ENCODE measurements at regions not wholly inside any gene's neighbourhood (a gene's known extent, or its start where the extent isn't known, plus 50 kb on each side); places are given as distances from the start of the nearest gene placed in this dataset.
A peak's percentile ranks its signal among the peaks of the same experiment; 100 is the strongest.
"Not testable (repeated sequence)": the region's sequence is repeated elsewhere in the genome, so short reads cannot be mapped to it uniquely, and the experiment has no call there.

DNA sequence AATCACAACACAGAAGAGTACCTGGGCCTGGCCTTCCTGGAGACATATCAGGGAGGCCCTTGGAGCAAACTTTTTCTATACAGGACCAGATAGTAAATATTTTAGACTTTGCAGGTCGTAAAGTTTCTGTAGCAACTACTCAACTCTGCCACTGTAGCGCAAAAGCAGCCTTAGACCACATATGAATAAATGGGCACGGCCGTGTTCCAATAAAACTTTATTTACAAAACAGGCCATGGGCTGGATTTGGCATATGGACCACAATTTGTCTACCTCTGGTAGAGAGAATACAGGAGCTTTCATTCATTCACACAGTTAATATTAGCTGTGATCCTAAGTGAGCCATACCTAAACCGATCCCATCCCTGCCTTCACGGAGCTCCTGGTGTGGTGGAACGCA lies 98.6 kb upstream of the CAB39 start:
- no peak overlapping the region for H3K27ac ChIP-seq (ENCODE audit: low read length)
- intact Hi-C loops (cut with micrococcal nuclease): loop anchor here (5.0 to 10.0 kb wide), 3 partner anchors 199 to 409 kb away; partner anchors contain the start of gene SP100
- ATAC-seq: no peak
- no peaks in the 10 kb centered on the region for H3K27me3 Mint-ChIP-seq (ENCODE audit: low read depth in 2 of 2)
- WGBS (ENCODE audit: insufficient coverage): 95% methylated on average over 7 of the region's 7 CpGs
- peaks cover 6% of the 10 kb centered on the region for H3K4me1 ChIP-seq (ENCODE audit: control insufficient read depth, insufficient read depth, low read length)
- DNase-seq: no peak
- TF ChIP-seq, protein P1, sequence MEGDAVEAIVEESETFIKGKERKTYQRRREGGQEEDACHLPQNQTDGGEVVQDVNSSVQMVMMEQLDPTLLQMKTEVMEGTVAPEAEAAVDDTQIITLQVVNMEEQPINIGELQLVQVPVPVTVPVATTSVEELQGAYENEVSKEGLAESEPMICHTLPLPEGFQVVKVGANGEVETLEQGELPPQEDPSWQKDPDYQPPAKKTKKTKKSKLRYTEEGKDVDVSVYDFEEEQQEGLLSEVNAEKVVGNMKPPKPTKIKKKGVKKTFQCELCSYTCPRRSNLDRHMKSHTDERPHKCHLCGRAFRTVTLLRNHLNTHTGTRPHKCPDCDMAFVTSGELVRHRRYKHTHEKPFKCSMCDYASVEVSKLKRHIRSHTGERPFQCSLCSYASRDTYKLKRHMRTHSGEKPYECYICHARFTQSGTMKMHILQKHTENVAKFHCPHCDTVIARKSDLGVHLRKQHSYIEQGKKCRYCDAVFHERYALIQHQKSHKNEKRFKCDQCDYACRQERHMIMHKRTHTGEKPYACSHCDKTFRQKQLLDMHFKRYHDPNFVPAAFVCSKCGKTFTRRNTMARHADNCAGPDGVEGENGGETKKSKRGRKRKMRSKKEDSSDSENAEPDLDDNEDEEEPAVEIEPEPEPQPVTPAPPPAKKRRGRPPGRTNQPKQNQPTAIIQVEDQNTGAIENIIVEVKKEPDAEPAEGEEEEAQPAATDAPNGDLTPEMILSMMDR (IDR thresholded peaks at IDR 0.05): no peak
- H3K36me3 ChIP-seq (ENCODE audit: control insufficient read depth, insufficient read depth, low read length): no peaks in the 10 kb centered on the region
- no peaks in the 10 kb centered on the region for H3K9me3 ChIP-seq (ENCODE audit: control insufficient read depth, insufficient read depth, low read length)
- peaks cover 4% of the 10 kb centered on the region for H3K36me3 Mint-ChIP-seq
- H3K27me3 ChIP-seq (ENCODE audit: control insufficient read depth, insufficient read depth, low read length): no peaks in the 10 kb centered on the region
- peaks cover 7% of the 10 kb centered on the region in 2 donors for H3K4me1 Mint-ChIP-seq
- no peak overlapping the region for H3K27ac Mint-ChIP-seq
- no peak overlapping the region for H3K4me3 ChIP-seq (ENCODE audit: low read length)
- H3K4me3 Mint-ChIP-seq: no peak overlapping the region
- H3K9me3 Mint-ChIP-seq: no peaks in the 10 kb centered on the region

DNA sequence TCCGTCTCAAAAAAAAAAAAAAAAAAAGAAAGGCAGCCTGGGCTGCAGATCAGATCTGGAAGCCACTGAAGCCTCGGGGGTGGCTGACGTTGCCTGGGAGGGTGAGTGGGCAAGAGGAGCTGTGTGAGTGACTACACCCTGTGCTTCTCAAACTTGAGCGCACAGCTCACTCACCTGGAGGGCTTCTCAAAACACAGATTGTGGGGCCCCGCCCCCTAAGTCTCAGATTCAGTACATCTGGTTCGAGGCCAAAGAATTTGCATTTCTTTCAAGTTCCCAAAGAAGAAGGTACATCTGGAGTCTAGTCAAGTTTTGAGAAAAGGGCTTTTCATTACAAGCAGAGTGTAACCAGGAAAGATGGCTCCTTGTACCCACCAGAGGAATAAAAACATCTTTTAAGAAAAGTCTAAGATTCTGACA lies 97.7 kb upstream of the CAB39 start:
- H3K4me3 Mint-ChIP-seq: no peak overlapping the region
- 59% methylated on average over 6 of the region's 6 CpGs for WGBS (ENCODE audit: insufficient coverage)
- no peaks in the 10 kb centered on the region for H3K27me3 Mint-ChIP-seq (ENCODE audit: low read depth in 2 of 2)
- H3K9me3 Mint-ChIP-seq: no peaks in the 10 kb centered on the region
- TF ChIP-seq, protein P1 (IDR thresholded peaks at IDR 0.05): no peak
- no peaks in the 10 kb centered on the region for H3K36me3 ChIP-seq (ENCODE audit: control insufficient read depth, insufficient read depth, low read length)
- DNase-seq: peak in 1 of 2 donors; percentile 32
- H3K4me1 Mint-ChIP-seq: peaks cover 7% of the 10 kb centered on the region in 2 donors
- H3K27me3 ChIP-seq (ENCODE audit: control insufficient read depth, insufficient read depth, low read length): no peaks in the 10 kb centered on the region
- H3K4me1 ChIP-seq (ENCODE audit: control insufficient read depth, insufficient read depth, low read length): peaks cover 6% of the 10 kb centered on the region
- no peak for ATAC-seq
- no peak overlapping the region for H3K4me3 ChIP-seq (ENCODE audit: low read length)
- H3K27ac Mint-ChIP-seq: no peak overlapping the region
- H3K36me3 Mint-ChIP-seq: no peaks in the 10 kb centered on the region
- intact Hi-C loops (cut with micrococcal nuclease): loop anchor here (5.0 to 10.0 kb wide), 3 partner anchors 200 to 410 kb away; partner anchors contain the start of gene SP100
- H3K27ac ChIP-seq (ENCODE audit: low read length): no peak overlapping the region
- H3K9me3 ChIP-seq (ENCODE audit: control insufficient read depth, insufficient read depth, low read length): no peaks in the 10 kb centered on the region

DNA sequence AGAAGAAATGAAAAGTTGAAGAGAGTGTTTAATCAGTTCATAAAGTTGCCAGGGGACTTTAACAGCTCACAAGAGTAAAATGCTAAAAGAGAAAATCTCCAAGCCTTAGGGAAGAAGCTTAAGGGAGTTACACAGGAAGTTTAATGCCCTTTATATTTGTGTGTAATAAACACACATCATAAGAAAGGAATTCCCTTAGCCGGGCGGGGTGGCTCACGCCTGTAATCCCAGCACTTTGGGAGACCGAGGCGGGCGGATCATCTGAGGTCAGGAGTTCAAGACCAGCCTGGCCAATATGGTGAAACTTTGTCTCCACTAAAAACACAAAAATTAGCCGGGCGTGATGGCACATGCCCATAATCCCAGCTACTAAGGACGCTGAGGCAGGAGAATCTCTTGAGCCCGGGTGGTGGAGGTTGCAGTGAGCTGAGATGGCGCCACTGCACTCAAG lies 95.4 kb upstream of the CAB39 start:
- H3K9me3 ChIP-seq (ENCODE audit: control insufficient read depth, insufficient read depth, low read length); H3K4me1 Mint-ChIP-seq; H3K4me3 ChIP-seq (ENCODE audit: low read length); H3K27ac Mint-ChIP-seq; H3K4me1 ChIP-seq (ENCODE audit: control insufficient read depth, insufficient read depth, low read length); H3K27ac ChIP-seq (ENCODE audit: low read length); H3K4me3 Mint-ChIP-seq; H3K27me3 Mint-ChIP-seq (ENCODE audit: low read depth in 2 of 2); H3K27me3 ChIP-seq (ENCODE audit: control insufficient read depth, insufficient read depth, low read length); H3K36me3 Mint-ChIP-seq; DNase-seq; H3K36me3 ChIP-seq (ENCODE audit: control insufficient read depth, insufficient read depth, low read length); ATAC-seq; H3K9me3 Mint-ChIP-seq: not testable (repeated sequence)
- 97% methylated on average over 7 of the region's 11 CpGs for WGBS (ENCODE audit: insufficient coverage)
- intact Hi-C loops (cut with micrococcal nuclease): loop anchor here (10.0 kb wide), 2 partner anchors 202 to 412 kb away; partner anchors contain the start of gene SP100

DNA sequence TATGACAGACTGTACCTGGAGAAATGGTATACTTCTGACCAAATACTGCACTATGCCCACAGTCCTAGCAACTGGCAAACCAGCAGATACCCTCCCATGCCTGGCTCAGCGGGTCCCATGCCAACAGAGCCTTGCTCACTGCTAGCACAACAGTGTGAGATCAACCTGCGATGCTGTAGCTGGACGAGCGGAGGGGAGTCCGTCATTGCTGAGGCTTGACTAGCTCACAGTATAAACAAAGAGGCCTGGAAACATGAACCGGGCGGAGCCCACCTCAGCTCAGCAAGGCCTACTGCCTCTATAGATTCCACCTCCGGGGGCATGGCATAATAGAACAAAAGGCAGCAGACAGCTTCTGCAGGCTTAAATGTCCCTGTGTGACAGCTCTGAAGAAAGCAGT lies 93.2 kb upstream of the CAB39 start:
- H3K9me3 ChIP-seq (ENCODE audit: control insufficient read depth, insufficient read depth, low read length): no peaks in the 10 kb centered on the region
- TF ChIP-seq, protein P1 (IDR thresholded peaks at IDR 0.05): no peak
- no peaks in the 10 kb centered on the region for H3K27me3 ChIP-seq (ENCODE audit: control insufficient read depth, insufficient read depth, low read length)
- no peaks in the 10 kb centered on the region for H3K36me3 ChIP-seq (ENCODE audit: control insufficient read depth, insufficient read depth, low read length)
- Mint-ChIP-seq H3K4me1 (no peaks in the 10 kb centered on the region), H3K27ac (no peak overlapping the region), H3K36me3 (no peaks in the 10 kb centered on the region), H3K4me3 (no peak overlapping the region), H3K27me3 (ENCODE audit: low read depth in 2 of 2) (no peaks in the 10 kb centered on the region), H3K9me3 (no peaks in the 10 kb centered on the region)
- no peak for DNase-seq
- no peak for ATAC-seq
- H3K4me3 ChIP-seq (ENCODE audit: low read length): no peak overlapping the region
- intact Hi-C loops (cut with micrococcal nuclease): loop anchor here (10.0 kb wide), 2 partner anchors 205 to 415 kb away; partner anchors contain the start of gene SP100
- H3K4me1 ChIP-seq (ENCODE audit: control insufficient read depth, insufficient read depth, low read length): no peaks in the 10 kb centered on the region
- no peak overlapping the region for H3K27ac ChIP-seq (ENCODE audit: low read length)
- 96% methylated on average over 8 of the region's 8 CpGs for WGBS (ENCODE audit: insufficient coverage)

DNA sequence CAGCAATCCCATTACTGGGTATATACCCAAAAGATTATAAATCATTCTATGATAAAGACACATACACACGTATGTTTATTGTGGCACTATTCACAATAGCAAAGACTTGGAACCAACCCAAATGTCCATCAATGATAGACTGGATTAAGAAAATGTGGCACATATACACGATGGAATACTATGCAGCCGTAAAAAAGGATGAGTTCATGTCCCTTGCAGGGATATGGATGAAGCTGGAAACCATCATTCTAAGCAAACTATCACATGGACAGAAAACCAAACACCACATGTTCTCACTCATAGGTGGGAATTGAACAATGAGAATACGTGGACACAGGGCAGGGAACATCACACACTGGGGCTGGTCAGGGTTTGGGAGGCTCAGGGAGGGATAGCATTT lies 87.4 kb upstream of the CAB39 start:
- H3K4me1 Mint-ChIP-seq; H3K27me3 Mint-ChIP-seq (ENCODE audit: low read depth in 2 of 2); DNase-seq; H3K36me3 ChIP-seq (ENCODE audit: control insufficient read depth, insufficient read depth, low read length); H3K27me3 ChIP-seq (ENCODE audit: control insufficient read depth, insufficient read depth, low read length); H3K4me3 ChIP-seq (ENCODE audit: low read length); H3K4me1 ChIP-seq (ENCODE audit: control insufficient read depth, insufficient read depth, low read length); H3K36me3 Mint-ChIP-seq; H3K27ac Mint-ChIP-seq; H3K27ac ChIP-seq (ENCODE audit: low read length); intact Hi-C loops (cut with micrococcal nuclease); H3K9me3 Mint-ChIP-seq; ATAC-seq; H3K9me3 ChIP-seq (ENCODE audit: control insufficient read depth, insufficient read depth, low read length); H3K4me3 Mint-ChIP-seq: not testable (repeated sequence)
- 97% methylated on average over 3 of the region's 4 CpGs for WGBS (ENCODE audit: insufficient coverage)

DNA sequence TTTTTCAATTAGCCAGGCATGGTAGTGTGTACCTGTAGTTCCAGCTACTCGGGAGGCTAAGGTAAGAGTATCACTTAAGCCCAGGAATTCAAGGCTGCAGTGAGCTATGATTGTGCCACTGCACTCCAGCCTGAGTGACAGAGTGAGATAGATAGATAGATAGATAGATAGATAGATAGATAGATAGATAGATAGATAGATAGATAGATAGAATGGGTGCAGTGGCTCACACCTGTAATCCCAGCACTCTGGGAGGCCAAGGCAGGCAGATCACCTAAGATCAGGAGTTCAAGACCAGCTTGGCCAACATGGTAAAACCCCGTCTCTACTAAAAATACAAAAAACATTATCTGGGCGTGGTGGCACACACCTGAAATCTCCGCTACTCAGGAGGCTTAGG lies 85.6 kb upstream of the CAB39 start:
- H3K4me1 ChIP-seq (ENCODE audit: control insufficient read depth, insufficient read depth, low read length); H3K9me3 ChIP-seq (ENCODE audit: control insufficient read depth, insufficient read depth, low read length); H3K27me3 ChIP-seq (ENCODE audit: control insufficient read depth, insufficient read depth, low read length); DNase-seq; H3K27ac Mint-ChIP-seq; ATAC-seq; H3K4me3 ChIP-seq (ENCODE audit: low read length); H3K36me3 Mint-ChIP-seq; H3K27ac ChIP-seq (ENCODE audit: low read length); H3K27me3 Mint-ChIP-seq (ENCODE audit: low read depth in 2 of 2); H3K36me3 ChIP-seq (ENCODE audit: control insufficient read depth, insufficient read depth, low read length); H3K4me3 Mint-ChIP-seq; H3K9me3 Mint-ChIP-seq; intact Hi-C loops (cut with micrococcal nuclease); H3K4me1 Mint-ChIP-seq: not testable (repeated sequence)
- WGBS (ENCODE audit: insufficient coverage): 98% methylated on average over 2 of the region's 4 CpGs
